Left lung (tissue), 4 donors: ENCODE measurements at regions not wholly inside any gene's neighbourhood (a gene's known extent, or its start where the extent isn't known, plus 50 kb on each side); places are given as distances from the start of the nearest gene placed in this dataset.

Source experiments
- ATAC-seq: fragments of 200-7000 bp; cut with Tn5 transposase; one replicate; pipeline ENCODE4 v1.9.1; 2020; ENCODE audit warnings: moderate library complexity
- DNase-seq, 4 donors: peaks; one replicate each; pipeline ENCODE4 v3.0.0-alpha.2; 2013 to 2020
- H3K27ac ChIP-seq, 2 donors: fragments of 200-600 bp; sonication (generic) in 1 of 2; one replicate each; pipeline versions ENCODE4 v1.5.0 to v1.8.0; 2020 to 2021
- H3K27me3 ChIP-seq, 2 donors: fragments of 200-600 bp; sonication (generic) in 1 of 2; one replicate each; pipeline versions ENCODE4 v1.5.0 to v1.8.0; 2020 to 2021
- H3K36me3 ChIP-seq, 2 donors: fragments of 200-600 bp; sonication (generic) in 1 of 2; one replicate each; pipeline versions ENCODE4 v1.5.0 to v1.8.0; 2020 to 2021
- H3K4me1 ChIP-seq, 2 donors: fragments of 200-600 bp; one replicate each; pipeline ENCODE4 v1.8.0; 2021
- H3K4me3 ChIP-seq, 2 donors: fragments of 200-600 bp; sonication (generic) in 1 of 2; one replicate each; pipeline versions ENCODE4 v1.5.0 to v1.8.0; 2020 to 2021; ENCODE audit warnings: mild to moderate bottlenecking in 1 of 2
- H3K9me3 ChIP-seq, 2 donors: fragments of 200-600 bp; sonication (generic) in 1 of 2; one replicate each; pipeline versions ENCODE4 v1.5.0 to v1.8.0; 2020 to 2021
- intact Hi-C, 2 donors: fragments of 100-400 bp; cut with DNase I; formaldehyde crosslinking; loops; one replicate each; pipeline versions ENCODE4 v1.11.2 to v1.14.2; 2022
- TF ChIP-seq, protein P1 (sequence below), 2 donors: fragments of 200-600 bp; sonication (generic) in 1 of 2; IDR thresholded peaks; one replicate each; pipeline versions ENCODE4 v1.5.0 to v1.8.0; 2021; ENCODE audit warnings: antibody characterized with exemption in 2 of 2
- donor health status: DM: no; HTN: yes; CAD: no.
- donor health status: DM: no; HTN: no; CAD: no.

DNA sequence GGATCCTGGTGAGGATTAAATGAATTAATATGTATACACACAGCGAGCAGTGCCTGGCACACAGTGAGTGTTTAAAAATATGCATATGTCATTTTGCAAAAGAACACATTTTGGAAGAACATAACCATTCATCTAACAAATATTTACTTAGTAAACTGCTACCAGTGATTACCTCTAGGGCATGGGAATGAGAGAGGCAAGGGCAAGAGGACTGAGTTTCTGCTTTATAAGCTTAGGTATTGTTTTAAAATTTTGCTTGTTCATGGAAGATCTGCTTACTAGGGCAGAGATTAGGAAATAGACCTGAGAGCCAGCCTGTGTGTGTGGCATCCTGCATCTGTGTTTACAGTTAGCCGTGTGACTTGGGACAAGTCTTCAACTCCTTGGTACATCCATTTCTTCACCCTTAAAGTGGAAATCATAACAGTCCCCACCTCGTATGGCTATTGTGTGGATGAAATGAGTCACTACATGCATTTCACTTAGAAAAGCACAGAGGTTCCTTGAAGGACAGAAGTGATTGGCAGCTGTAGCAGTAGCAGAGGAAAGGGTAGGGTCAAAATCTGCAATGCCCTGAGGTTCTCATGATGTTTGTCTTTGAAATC lies 198.5 kb upstream of the FMN2 start:
- intact Hi-C loops, result no loop called here
- H3K27ac ChIP-seq, result no peak overlapping the region
- no peaks in the 10 kb centered on the region for H3K9me3 ChIP-seq
- ATAC-seq, result no peak
- no peak for DNase-seq
- TF ChIP-seq, protein P1, sequence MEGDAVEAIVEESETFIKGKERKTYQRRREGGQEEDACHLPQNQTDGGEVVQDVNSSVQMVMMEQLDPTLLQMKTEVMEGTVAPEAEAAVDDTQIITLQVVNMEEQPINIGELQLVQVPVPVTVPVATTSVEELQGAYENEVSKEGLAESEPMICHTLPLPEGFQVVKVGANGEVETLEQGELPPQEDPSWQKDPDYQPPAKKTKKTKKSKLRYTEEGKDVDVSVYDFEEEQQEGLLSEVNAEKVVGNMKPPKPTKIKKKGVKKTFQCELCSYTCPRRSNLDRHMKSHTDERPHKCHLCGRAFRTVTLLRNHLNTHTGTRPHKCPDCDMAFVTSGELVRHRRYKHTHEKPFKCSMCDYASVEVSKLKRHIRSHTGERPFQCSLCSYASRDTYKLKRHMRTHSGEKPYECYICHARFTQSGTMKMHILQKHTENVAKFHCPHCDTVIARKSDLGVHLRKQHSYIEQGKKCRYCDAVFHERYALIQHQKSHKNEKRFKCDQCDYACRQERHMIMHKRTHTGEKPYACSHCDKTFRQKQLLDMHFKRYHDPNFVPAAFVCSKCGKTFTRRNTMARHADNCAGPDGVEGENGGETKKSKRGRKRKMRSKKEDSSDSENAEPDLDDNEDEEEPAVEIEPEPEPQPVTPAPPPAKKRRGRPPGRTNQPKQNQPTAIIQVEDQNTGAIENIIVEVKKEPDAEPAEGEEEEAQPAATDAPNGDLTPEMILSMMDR (IDR thresholded peaks at IDR 0.05), result no peak
- H3K4me3 ChIP-seq, result no peak overlapping the region
- peaks cover 0 to 15% of the 10 kb centered on the region in 2 donors for H3K4me1 ChIP-seq
- H3K27me3 ChIP-seq, result no peaks in the 10 kb centered on the region
- no peaks in the 10 kb centered on the region for H3K36me3 ChIP-seq

DNA sequence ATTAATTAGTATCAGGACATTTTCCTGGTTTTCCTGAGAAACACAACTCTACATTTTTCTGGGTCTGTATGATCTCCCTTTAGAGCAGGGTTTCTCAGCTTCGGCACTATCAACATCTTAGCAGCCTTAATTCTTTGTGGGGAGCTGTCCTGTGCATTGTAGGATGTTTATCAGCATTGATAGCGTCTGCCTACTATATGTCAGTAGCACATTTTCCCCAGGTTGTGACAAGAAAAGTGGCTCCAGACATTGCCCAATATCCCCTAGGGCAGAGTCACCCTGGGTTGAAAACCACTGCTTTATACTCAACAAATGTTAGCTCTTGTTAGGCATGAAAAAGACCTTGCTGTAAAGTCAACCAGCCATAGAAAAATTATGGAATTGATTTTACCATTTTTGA lies 195.1 kb upstream of the FMN2 start:
- ATAC-seq (no peak), DNase-seq (no peak)
- Histone ChIP-seq H3K27ac (no peak overlapping the region), H3K9me3 (no peaks in the 10 kb centered on the region), H3K27me3 (no peaks in the 10 kb centered on the region), H3K4me1 (peaks cover 0 to 18% of the 10 kb centered on the region in 2 donors), H3K4me3 (no peak overlapping the region), H3K36me3 (no peaks in the 10 kb centered on the region)
- TF ChIP-seq, protein P1 (IDR thresholded peaks at IDR 0.05), result no peak
- intact Hi-C loops, result loop anchor here in 1 of 2 donors (5.0 kb wide), 1 partner anchor 489 kb away; no protein-coding TSS in a partner anchor

DNA sequence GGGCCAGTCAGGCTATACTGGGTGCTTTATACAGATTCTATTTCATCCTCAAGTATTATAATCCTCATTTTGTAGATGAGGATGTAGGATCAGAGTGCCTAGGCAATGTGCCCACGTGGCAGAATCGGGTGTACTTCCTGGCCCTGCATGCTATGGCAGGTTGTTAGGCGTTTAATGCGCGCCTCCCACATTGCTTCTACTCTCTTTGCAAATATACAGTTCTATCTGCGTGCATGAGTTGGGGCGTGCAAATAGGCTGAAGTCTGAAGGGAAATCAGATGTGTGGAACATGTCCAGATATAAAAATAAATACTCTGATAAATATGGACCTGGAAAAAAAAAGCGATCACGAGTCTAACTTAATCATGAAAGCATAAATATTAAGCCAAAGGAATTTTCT lies 194.7 kb upstream of the FMN2 start:
- no peak overlapping the region for H3K27ac ChIP-seq
- TF ChIP-seq, protein P1 (IDR thresholded peaks at IDR 0.05), result no peak

DNA sequence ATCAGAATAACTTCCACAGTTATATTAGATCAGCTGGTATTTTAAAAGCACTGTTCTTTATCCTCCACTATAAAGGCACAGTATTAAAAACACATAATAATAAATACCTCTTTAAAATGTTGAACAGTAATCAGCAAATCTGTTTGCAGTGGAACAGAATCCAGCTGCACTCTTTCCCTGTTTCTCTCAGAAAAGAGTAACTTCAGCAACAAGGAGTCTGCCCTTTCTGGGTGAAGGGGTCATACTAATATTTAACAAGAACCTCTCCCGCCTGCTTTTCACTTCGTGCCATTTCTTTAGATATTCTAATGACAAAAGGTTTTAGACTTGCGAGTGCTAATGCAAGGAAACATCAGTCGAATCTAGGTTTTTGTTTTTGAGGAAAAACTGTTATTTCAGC lies 194.2 kb upstream of the FMN2 start:
- TF ChIP-seq, protein P1 (IDR thresholded peaks at IDR 0.05), result no peak

More for the DNA sequence above, 194.7 kb upstream of the FMN2 start:
- Histone ChIP-seq H3K4me3 (no peak overlapping the region), H3K36me3 (no peaks in the 10 kb centered on the region), H3K4me1 (peaks cover 0 to 18% of the 10 kb centered on the region in 2 donors), H3K27me3 (no peaks in the 10 kb centered on the region), H3K9me3 (no peaks in the 10 kb centered on the region)
- intact Hi-C loops, result loop anchor here in 1 of 2 donors (5.0 kb wide), 1 partner anchor 490 kb away; no protein-coding TSS in a partner anchor
- ATAC-seq (no peak), DNase-seq (no peak)

DNA sequence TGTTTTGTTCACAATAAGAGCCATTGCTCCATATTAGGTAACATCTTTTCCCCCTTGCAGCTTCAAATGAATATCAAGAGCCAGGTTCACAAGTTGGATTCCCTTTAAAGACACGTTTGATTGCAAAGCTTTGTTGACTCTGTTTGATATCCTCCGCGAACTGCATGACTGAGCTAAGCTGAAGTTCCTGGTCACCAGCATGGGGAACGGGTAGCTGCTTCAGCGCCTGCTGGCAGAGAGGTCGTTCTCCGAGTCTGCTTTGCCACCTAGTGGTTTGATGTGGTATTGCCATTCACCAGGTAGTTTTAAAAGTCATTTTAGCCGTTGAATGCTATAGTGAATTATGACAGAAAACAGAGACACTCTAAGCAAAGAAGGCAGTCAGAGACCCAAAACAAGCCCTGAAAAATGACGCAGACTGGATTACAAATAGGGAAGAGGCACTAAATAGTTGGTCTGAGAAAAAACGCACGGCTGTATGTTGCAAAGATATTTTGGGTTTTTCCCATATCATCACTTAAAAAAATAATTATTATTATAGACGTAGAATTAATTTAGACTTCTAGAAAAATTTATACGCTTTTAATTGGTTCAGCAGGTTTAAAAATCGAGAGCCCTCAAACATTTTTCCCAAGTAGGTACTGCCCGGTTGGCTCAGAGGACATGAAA lies 193.5 kb upstream of the FMN2 start:
- Histone ChIP-seq H3K27me3 (no peaks in the 10 kb centered on the region), H3K27ac (no peak overlapping the region), H3K36me3 (no peaks in the 10 kb centered on the region), H3K4me1 (peaks cover 0 to 13% of the 10 kb centered on the region in 2 donors), H3K4me3 (no peak overlapping the region), H3K9me3 (no peaks in the 10 kb centered on the region)
- TF ChIP-seq, protein P1 (IDR thresholded peaks at IDR 0.05), result peak; percentile 85 to 88
- ATAC-seq (peak; percentile 100), DNase-seq (peak; percentile 70 to 85 (median 83))
- intact Hi-C loops, result loop anchor here in 1 of 2 donors (5.0 kb wide), 1 partner anchor 491 kb away; no protein-coding TSS in a partner anchor

More for the DNA sequence above, 194.2 kb upstream of the FMN2 start:
- peaks cover 0 to 18% of the 10 kb centered on the region in 2 donors for H3K4me1 ChIP-seq
- H3K27me3 ChIP-seq, result no peaks in the 10 kb centered on the region
- intact Hi-C loops, result loop anchor here in 1 of 2 donors (5.0 kb wide), 1 partner anchor 490 kb away; no protein-coding TSS in a partner anchor
- no peaks in the 10 kb centered on the region for H3K9me3 ChIP-seq
- DNase-seq (no peak), ATAC-seq (no peak)
- H3K4me3 ChIP-seq, result no peak overlapping the region
- H3K27ac ChIP-seq, result no peak overlapping the region
- H3K36me3 ChIP-seq, result no peaks in the 10 kb centered on the region
